H1 (cell line): ENCODE measurements at regions not wholly inside any gene's neighbourhood (a gene's known extent, or its start where the extent isn't known, plus 50 kb on each side); places are given as distances from the start of the nearest gene placed in this dataset.

Experiments used
- CHD1 ChIP-seq: IDR thresholded peaks from 2 replicates; pipeline ENCODE4 v1.6.1; 2012; ENCODE audit warnings: low read depth, low read length, improper control_type of control experiment
- CHD2 ChIP-seq: IDR thresholded peaks from 2 replicates; pipeline ENCODE4 v1.6.1; 2012; ENCODE audit warnings: low read length, improper control_type of control experiment
- CHD7 ChIP-seq: fragments of 300-600 bp; sonication (generic); IDR thresholded peaks from 2 replicates; pipeline ENCODE4 v1.7.1; 2012; ENCODE audit warnings: low read length, moderate library complexity, mild to moderate bottlenecking, inconsistent platforms; ENCODE audit not compliant: insufficient replicate concordance
- CTCF ChIP-seq, 3 experiments: IDR thresholded peaks; 1 replicate in 2 of 3; 2 replicates in 1 of 3; pipeline versions ENCODE4 v1.5.1 to v1.6.1; 2011; ENCODE audit warnings: low read length in 3 of 3, mild to moderate bottlenecking in 3 of 3, inconsistent platforms in 2 of 3, low read depth in 1 of 3, moderate library complexity in 1 of 3; ENCODE audit not compliant: insufficient read depth in 1 of 3; ENCODE audit errors: control extremely low read depth in 1 of 3
- E2F6 ChIP-seq: IDR thresholded peaks from 2 replicates; pipeline ENCODE4 v1.6.1; 2012; ENCODE audit warnings: inconsistent platforms
- EZH2 ChIP-seq: fragments of 200-600 bp; sonication (generic); IDR thresholded peaks from 2 replicates; pipeline ENCODE4 v1.7.1; 2012; ENCODE audit warnings: low read depth, mild to moderate bottlenecking, moderate library complexity, low read length, inconsistent platforms; ENCODE audit not compliant: severe bottlenecking
- KDM5A ChIP-seq: fragments of 200-600 bp; IDR thresholded peaks from 2 replicates; pipeline ENCODE4 v1.7.1; 2012; ENCODE audit warnings: mild to moderate bottlenecking, low read length, inconsistent platforms, mixed read lengths
- MAX ChIP-seq: IDR thresholded peaks from 2 replicates; pipeline ENCODE4 v1.6.1; 2012; ENCODE audit warnings: inconsistent platforms
- NRF1 ChIP-seq: IDR thresholded peaks from 2 replicates; pipeline ENCODE4 v1.6.1; 2011; ENCODE audit warnings: mild to moderate bottlenecking, low read depth, low read length, improper control_type of control experiment

GRCh38 chr4:75285837-75286236 is 228.4 kb downstream of the RCHY1 start (continued):
- TF ChIP-seq CHD7, result no peak
- TF ChIP-seq EZH2, result no peak
- TF ChIP-seq KDM5A, result no peak
- no peak for TF ChIP-seq E2F6
- TF ChIP-seq CTCF (IDR thresholded peaks at IDR 0.05; ENCODE audit: control extremely low read depth in 1 of 3, insufficient read depth in 1 of 3, low read depth in 1 of 3, low read length in 3 of 3), result no peak
- no peak for TF ChIP-seq CHD1
- TF ChIP-seq CHD2, result no peak
- no peak for TF ChIP-seq NRF1
- TF ChIP-seq MAX, result no peak
